NCI-H446 treated with DMSO at 0.1 percent for 48 hours (cell line): ENCODE measurements at regions not wholly inside any gene's neighbourhood (a gene's known extent, or its start where the extent isn't known, plus 50 kb on each side); places are given as distances from the start of the nearest gene placed in this dataset.

Source experiments
- DNase-seq: peaks from one replicate; lab custom pipeline; 2025; lab: John Stamatoyannopoulos, UW

DNA sequence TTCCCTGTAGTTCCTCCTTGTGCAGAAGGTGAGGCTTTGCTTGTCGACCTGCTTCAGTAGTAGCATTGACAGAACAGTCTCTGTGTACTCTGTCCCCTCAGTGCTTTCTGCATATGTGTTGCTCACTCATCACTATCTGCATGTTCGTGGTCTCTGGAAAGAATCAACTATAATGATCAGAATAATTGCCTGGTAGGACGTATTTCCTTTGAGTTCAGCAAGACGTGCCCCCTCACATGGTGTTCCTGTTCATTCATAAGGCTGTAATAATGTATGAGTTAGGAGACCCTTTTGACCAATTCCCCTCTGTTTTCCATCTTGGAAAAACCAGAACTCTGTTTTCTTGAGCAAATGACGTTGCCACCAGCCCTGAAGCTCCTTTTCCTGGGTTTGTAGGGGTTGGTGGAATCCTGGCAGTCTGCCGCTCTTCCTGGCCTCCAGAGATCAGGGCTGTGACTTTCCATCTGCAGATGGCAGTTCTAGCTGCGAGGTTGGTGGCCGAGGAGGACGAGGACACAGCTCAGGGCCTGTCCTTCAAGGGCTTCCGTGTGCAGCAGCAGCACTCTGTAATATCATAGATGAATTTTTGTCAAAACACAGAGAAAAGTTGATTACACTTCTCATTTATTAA is 61.9 kb downstream of the EXOSC2 start:
- no peak for DNase-seq

DNA sequence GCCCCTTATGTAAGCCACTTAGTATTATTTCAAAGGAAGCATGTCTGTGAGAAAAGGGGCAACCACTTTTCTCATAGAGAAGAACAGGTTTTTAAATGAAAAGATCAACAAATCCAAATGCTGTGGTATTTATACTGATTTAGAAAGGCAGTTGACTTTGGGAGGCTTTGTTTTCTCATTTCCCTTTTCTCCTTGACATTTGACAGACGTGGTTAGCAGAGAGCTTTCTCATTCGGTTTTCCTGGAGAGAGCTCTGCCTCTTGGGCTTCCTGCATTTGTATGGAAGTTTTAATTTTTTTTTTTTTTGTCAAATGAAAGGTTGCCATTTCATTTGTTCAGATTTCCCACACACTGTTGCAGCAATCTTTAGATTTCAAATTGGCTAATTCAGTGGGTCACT is 62.5 kb downstream of the EXOSC2 start:
- DNase-seq, result no peak

DNA sequence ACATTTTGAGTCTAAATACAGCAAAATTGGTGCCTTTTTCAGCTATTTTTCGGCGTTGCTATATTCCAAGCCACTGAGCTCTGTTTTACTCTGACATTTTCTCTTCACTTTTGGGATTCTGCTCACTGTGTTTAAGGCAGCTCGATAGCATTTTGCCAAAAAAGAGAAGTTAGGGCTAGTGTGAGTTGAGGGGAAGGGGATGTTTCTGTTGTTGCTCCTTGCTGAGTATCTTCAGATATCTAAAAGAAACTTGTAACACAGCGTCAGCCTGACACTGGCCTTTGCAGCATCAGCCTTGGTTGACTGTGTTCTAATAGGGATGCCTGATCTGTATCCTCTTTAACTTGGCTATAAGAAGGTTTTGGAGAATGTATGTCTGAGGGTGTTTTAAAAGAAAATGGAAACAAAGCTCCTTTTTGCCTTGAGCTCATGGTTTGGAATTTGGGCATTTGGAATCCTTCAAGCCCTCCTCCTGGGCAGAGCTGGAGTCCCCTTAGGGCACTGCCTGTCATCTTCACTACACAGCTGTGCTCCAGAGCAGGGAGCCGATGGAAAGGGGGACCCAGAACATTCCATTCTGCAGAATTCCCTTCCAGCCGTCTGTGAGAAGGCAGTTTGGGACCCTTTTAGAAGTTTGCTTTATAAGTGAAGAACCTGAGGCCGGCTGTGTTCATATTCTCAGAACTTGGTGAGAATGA is 63.0 kb downstream of the EXOSC2 start:
- no peak for DNase-seq

DNA sequence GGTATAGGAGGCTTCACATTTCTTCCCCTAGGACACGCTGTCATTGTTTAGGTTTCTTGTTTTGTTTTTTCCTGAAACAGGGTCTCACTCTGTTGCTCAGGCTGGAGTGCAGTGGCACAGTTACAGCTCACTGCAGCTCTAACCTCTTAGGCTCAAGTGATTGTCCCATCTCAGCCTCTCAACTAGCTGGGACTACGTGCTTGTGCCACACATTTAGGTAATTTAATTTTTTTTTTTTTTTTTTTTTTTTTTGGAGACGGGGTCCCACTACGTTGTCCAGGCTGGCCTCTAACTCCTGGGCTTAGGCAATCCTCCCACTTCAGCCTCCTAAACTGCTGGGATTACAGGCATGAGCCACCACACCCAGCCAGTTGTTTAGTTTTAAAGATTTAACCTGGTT is 66.2 kb downstream of the EXOSC2 start:
- no peak for DNase-seq

DNA sequence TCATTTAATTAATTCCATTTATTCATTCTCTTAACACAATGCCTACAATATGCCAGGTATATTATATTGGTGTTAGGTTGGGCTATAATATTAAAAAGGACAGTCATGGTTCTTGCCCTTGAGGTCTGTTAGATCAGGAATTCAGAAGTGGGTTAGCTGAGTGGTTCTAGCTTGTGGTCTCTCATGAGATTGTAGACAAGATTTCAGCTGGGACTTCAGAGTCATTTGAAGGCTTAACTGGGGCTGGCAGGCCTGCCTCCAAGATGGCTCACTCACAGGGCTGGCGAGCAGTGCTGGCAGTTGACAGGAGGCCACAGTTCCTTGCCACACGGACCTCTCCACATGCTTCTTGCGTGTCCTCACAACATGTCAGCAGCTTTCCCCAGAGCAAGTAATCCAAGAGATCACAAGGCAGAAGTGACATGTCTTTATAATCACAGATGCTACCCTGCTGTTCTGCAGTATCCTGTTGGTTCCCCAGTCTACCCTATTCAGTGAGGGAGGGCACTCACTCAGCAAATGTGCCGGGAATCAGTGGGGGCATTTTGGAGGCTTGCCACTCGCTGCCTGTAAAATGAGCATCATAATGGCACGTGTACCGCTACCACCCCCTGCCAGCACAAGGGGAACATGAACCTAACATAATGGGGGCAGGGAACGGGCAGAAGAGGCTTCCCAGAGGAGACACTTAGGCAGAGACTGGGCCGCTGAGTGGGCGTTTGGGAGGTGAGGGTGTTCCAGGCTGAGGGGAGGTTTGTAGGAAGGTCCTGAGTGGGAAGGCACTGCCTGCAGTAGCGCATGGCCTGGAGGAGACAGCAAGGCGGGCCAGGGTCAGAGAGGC is 70.0 kb downstream of the EXOSC2 start:
- DNase-seq, result no peak

DNA sequence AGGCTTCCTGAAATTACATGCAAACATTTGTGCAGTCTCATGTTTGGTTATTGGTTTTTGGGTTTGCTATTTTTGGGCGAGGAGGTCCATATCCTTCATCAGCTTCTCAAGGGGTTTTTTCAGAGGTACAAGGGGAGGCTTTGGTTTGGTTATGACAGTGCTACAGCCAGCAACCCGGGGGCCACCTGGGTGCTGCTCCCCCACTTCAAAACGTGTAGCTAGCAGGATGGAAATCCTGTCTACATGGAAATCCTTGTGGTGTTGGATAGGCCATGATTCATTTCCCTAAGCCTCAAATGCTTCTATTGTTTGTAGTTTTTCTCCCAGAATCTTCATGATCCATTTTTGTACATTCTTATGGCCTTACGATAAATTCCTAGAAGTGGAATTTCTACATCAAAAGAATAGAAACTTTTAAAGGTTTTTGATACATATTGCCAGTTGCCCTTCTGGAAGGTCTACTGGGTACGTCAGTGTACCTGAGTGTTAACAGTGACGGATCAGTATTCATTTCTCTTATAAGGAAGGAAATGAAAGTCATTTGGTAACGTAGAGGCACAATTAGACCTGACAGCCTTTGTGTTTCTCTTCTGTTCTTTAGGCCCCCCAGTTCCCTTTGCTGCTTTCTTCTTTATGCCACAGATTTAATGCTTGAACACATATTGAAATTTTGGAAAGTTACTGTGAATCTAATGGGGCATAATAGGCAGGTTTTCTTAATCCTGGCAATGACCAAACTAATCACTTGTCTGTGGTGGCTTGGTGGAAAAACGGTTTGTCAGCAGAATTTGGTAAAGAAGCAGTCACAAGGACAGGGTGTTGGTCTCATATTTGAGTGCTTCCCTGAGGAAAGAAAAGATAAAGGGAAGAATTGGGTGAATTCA is 69.7 kb upstream of the ABL1 start:
- DNase-seq, result no peak

DNA sequence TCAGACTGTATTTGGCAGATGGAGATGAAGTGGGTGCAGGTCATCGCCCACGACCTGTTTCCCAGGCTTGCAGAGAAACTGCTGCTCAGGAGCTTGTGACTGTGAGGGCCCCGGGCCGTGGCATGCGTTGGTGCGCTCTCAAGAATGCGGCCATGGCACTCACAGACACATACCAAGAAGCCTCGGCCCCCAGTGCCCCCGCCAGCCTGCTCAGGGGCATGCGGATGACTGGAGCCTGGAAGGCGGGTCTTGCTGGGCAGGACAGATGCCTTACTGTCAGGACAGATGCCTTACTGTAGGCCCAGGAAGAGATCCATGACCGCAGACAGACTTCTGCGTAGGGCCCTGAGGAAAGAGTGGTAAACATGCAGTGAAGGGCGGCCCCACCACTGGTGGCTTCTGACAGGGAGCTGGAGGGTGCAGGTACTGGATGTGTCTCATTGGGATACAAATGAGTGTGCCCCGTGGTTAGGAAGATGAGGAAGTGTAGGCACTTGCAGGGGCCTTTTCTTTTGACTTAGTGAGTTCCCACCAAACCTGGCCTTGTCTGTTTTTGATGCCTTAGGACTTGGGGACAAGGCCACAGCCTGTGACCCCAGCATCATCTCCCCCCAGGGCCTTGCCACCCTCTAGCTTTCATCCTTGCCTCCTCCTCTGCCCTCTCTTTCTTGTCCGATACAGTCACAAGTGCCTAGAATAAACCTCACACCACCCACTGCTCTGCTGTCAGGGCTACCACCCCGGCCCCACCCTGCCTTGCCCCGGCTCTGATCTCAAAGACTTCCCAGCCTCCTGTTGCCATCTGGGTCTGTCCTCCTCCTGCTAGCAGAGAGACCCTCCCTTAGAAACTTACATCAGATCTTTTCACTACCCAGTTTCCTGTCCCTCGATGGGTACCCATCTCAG is 68.8 kb upstream of the ABL1 start:
- DNase-seq, result no peak

DNA sequence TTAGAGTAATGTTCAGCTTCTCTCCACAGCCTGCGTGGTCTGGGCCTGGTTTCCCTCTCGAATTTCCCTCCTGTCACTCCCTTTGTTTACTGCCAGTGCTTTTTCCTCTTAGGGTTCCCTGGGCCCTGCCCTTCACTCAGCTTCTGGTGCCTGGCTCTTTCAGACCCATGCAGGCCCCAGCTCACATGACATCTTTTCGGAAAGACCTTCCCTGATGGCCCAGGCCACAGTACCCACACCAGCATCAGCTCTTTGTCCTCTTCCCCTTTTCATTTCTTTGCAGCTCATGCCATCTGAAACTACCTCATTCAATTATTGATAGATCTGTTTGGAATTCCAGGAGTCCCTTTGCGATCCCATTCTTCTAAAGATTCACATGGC is 68.1 kb upstream of the ABL1 start:
- no peak for DNase-seq

DNA sequence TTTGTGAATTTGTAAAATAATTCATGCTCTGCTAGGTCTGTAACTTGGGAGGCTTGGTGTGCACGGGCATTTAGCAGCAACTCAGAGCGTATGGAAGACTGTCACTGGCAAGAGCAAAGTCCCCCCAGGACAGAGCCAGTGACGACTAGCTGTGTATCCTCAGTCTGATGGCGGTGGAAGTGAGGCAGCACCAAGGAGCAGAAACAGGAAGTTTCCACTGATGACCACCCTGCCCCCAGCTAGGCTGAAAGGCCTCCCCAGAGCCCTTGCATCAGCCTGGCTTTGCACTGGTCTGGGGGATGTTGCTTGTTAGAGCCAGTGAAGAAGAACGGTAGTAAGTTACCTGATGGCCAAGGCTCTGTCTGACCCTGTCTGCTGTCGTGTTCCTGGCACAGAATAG is 66.8 kb upstream of the ABL1 start:
- DNase-seq, result no peak

DNA sequence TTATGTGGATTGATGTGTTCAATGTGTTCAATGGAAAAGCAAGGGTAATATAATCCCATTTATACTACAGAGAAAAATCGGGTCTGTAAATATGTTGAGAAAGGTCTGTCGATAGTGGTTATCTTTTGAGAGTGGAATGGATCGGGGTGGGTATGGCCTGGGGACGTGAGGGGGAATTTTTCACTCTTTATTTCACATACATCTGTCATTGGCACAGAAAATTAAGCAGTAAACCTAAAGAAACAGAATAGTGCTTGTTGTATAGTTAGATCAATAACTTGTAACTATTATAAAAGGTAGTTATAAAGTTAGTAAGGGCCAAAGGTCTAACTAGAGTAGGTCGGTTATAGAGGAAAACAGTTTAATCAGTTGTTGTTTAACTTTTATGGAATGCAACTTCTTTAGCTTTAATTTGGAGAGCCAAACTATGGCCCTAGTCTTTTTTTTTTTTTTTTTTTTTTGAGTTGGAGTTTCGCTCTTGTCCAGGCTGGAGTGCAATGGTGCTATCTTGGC is 66.1 kb upstream of the ABL1 start:
- no peak for DNase-seq

DNA sequence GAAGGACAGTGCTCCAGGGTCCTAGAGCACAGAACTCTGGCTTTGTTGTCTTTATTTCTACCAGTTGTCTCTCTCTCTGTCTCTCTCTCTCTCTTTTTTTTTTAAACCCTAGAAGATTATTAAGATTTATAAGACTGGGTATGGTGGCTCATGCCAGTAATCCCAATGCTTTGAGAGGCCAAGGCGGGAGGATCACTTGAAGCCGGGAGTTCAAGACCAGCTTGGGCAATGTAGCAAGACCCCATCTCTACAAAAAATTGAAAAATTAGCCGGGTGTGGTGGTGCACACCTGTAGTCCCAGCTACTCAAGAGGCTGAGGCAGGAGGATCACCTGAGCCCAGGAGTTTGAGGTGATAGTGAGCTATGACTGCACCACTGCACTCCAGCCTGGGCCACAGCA is 65.0 kb upstream of the ABL1 start:
- DNase-seq, result no peak

DNA sequence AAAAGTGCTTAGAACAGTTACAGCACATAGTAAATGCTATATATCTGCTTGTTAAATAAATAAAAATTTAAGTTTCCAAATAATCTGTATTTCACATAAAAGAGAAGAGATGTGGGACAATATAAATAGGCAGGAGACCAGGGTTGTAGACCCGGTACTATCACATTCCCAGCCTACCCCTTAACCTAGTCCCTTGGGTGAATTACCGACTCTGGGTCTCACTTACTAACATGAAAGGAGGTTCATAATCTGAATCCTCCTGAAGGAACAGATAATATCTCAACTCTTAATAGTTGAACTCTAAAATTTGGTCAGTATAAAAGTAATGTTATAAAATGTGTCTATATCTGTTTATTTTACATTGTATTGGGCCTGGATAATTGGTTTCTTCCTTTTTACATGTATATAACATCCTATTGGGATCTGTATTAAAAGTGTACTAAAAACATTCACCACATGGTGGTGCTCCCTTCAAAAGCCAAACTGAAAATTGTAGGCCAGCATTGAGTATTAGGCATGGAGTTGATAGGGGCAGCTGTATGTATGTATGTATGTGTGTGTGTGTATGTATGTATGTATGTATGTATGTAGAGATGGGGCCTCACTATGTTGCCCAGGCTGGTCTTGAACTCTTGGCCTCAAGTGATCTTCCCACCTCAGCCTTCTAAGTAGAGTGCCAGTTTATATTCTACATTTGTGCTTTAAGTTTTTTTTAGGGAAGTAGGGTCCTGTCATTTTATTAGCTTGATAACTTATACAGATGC is 64.2 kb upstream of the ABL1 start:
- DNase-seq, result peak; percentile 10

DNA sequence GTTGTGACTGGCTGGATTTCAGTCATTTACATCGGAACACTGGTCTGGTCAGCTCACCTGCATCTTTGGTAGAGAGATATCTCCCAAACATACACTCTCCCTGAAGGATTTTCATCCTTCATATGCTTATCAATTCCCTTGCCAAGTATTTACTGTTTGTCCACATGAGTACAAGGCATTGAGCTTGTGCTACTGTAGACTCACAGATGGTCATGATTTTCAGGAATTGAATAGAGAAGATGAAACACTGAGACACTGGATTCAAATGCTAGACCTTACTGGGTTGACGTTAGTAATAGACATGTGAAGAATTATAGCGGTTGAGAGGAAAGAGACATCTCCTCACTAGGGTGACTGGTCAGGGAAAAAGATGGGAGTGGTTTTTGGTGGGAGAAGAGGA is 62.9 kb upstream of the ABL1 start:
- DNase-seq, result no peak

DNA sequence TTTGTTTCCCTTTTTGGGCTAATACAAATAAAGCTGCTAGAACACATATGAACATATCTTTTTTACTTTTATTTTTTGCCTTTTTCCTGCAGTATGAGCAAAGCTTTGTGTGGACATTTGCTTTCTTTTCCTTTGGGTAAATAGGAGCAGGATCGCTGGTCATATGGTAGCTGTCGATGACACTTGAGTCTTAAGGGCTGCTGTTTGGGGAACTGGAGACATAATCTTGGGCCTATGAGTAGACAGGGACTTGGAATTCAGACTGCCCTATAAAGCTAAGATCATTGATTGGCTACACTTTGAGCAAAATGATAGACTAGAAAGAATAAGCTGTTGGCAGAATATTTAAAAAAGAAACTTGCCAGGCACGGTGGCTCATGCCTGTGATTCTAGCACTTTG is 60.9 kb upstream of the ABL1 start:
- no peak for DNase-seq

DNA sequence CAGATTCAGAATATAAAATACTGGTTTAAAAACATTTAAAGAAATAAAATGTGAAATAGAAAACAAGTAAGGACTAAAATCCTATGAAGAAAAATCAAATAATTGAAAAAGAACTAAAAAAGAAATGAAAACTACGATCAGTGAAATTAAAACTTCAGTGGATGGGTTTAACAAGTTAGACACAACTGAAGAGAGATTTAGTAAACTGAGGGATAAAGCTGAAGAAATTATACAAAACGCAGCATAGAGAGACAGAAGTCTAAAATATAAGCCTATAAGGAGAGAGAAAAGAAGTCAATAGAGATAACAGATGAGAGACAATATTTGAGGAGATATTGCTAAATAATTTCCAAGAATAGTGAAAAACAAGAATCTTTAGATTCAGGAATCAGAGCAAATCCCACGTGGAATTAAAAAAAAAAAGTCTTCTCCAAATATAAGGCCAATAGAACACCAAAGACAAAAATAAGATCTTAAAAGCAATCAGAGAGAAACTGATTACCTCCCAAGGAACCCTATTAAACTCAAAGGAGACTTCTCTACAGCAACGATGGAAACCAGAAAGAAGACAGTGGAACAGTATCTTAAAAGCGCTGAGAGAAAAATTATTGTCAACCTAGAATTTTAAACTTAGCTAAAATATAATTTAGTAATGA is 59.6 kb upstream of the ABL1 start:
- no peak for DNase-seq

DNA sequence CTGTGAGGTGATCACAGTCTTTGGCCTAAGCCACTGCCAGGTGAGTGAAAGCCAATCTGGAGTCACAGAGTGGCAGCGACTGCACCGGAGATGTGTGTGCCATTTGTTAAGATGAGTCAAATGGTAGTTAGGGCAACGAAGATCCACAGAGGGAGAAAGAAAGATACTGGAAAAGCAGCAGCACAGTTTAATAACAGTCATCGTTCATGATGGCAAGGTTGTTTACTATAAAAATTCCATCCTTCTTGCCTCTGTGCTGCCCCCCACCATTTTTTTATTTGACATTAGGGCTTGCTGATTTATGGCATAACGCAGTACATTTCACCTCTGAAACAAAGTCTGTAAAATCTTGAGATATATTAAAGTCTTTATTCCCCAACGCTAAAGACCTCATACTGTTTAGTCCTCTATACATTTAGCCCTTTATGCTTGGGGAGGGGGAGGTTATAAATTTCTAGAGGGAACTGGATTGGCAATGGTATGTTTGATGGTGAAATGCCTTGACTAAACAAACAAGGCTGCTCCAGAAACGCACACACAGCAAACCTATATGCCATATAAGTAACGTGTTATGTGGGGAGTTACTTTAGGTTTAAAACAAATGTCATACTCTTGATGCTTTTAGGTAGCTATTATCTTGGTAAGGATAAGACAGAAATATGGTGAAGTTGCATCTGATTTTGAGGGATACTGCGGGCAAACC is 55.8 kb upstream of the ABL1 start:
- no peak for DNase-seq

DNA sequence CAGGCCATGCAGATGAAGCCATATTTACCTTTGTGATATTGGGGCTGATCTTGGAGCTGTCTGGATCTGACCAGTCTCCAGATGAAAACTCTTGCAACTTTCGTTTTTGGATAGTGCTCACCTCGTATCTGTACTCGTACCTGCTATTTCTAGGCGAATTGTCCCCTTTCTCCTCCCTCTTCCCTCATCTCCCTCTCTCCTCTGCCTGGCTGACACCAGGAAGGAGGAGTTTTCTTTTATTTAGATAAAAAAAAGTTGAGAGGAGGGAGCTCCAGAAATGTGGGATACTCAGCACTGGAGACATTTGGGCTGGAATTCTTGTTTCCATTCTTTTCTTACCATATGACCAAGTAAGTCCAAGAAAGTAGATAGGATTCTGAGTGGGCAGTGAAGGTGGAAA is 54.6 kb upstream of the ABL1 start:
- no peak for DNase-seq

DNA sequence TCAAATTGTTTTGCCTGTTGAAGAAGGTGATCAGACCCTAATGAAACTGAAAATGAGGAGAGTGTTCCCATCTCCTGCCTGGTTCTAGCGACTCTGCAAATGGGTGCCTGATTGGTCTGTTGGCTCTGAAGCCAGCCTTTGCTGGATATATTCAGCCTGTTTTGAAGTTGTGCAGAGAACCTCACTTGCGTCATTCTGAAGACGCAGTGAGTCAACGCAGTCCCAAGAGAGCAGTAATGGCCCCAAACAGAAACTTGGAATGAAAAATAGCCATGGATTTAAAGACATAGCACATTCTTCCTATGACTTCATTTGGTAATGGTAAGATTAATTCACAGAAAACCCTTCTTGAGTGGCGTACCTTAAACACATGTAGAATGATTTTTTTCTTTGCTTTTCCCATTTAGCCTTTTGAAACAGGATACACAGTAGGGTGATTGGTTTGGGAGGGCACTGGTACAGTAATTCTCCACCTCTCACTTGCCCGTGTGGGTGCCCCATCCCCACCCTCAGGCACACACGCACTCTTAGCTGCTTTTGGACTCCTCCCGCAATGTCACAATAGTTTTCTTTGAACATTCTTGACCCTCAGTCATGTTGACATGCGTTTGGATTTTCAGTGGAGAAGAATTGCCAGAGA is 54.1 kb upstream of the ABL1 start:
- peak; percentile 6 for DNase-seq

DNA sequence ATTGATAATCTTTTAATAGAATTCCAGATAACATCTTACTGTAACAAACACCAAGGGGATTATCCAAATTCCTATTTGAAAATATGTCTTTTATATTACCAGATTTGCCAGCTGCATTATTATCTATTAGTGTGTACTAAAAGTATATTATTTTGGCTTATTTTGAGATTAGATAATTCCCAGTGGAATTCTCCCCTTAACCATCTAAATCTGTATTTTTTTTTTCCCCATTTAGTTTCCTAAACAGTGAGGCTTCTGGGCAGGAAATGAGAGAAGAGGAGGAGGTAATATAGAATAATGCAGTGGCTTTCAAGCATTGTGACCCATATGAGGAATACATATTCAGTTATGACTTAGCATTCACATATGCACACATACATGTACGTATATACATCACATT is 53.5 kb upstream of the ABL1 start:
- DNase-seq, result no peak
